DND-41 (cell line): ENCODE measurements at regions not wholly inside any gene's neighbourhood (a gene's known extent, or its start where the extent isn't known, plus 50 kb on each side); places are given as distances from the start of the nearest gene placed in this dataset.

Experiments used
- ATAC-seq: fragments of 200-7000 bp; cut with Tn5 transposase; 3 replicates; pipeline ENCODE4 v1.9.1; 2021; ENCODE audit warnings: low read depth; ENCODE audit not compliant: insufficient read depth
- DNase-seq: peaks from one replicate; pipeline ENCODE4 v3.0.0-alpha.2; 2020
- H2AFZ ChIP-seq: 2 replicates; pipeline ENCODE4 v1.6.0; 2012; ENCODE audit warnings: low read depth, low read length
- H3K27ac ChIP-seq: 2 replicates; pipeline ENCODE4 v1.5.1; 2012; ENCODE audit warnings: low read length, inconsistent platforms
- H3K27me3 ChIP-seq: fragments of 200-600 bp; sonication (generic); 2 replicates; pipeline ENCODE4 v1.6.0; 2012; ENCODE audit warnings: low read length, mild to moderate bottlenecking, inconsistent platforms; ENCODE audit not compliant: insufficient read depth, poor library complexity
- H3K36me3 ChIP-seq: 2 replicates; pipeline ENCODE4 v1.5.1; 2012; ENCODE audit warnings: low read length, inconsistent platforms; ENCODE audit not compliant: insufficient read depth
- H3K4me1 ChIP-seq: 2 replicates; pipeline ENCODE4 v1.5.1; 2012; ENCODE audit warnings: mild to moderate bottlenecking, low read length; ENCODE audit not compliant: insufficient read depth
- H3K4me2 ChIP-seq: 2 replicates; pipeline ENCODE4 v1.6.0; 2012; ENCODE audit warnings: mild to moderate bottlenecking, moderate library complexity, low read length, inconsistent platforms; ENCODE audit not compliant: insufficient read depth
- H3K4me3 ChIP-seq, 2 experiments: fragments of 200-600 bp in 1 of 2; shearing (Covaris generic) in 1 of 2; 2 replicates each; pipeline ENCODE4 v1.5.1; 2012 to 2016; ENCODE audit warnings: inconsistent platforms in 2 of 2, low read length in 2 of 2, mild to moderate bottlenecking in 2 of 2, low read depth in 1 of 2, moderate library complexity in 1 of 2
- H3K79me2 ChIP-seq: 2 replicates; pipeline ENCODE4 v1.6.0; 2012; ENCODE audit warnings: low read length, inconsistent platforms; ENCODE audit not compliant: insufficient read depth
- H3K9ac ChIP-seq: 2 replicates; pipeline ENCODE4 v1.6.0; 2012; ENCODE audit warnings: low read depth, mild to moderate bottlenecking, inconsistent platforms, low read length, moderate library complexity
- H3K9me3 ChIP-seq: 2 replicates; pipeline ENCODE4 v1.5.1; 2012; ENCODE audit warnings: low read length, moderate library complexity, mild to moderate bottlenecking, inconsistent platforms; ENCODE audit not compliant: insufficient read depth, severe bottlenecking
- H4K20me1 ChIP-seq: 2 replicates; pipeline ENCODE4 v1.6.0; 2012; ENCODE audit warnings: low read length; ENCODE audit not compliant: insufficient read depth
- CTCF ChIP-seq: IDR thresholded peaks from 2 replicates; pipeline ENCODE4 v1.5.1; 2012; ENCODE audit warnings: borderline replicate concordance, low read length, moderate library complexity, mild to moderate bottlenecking; ENCODE audit not compliant: poor library complexity, severe bottlenecking; ENCODE audit errors: extremely low read depth
- EZH2 ChIP-seq: IDR thresholded peaks from 3 replicates; pipeline ENCODE4 v1.6.1; 2012; ENCODE audit warnings: borderline replicate concordance, low read depth, mild to moderate bottlenecking, moderate library complexity, low read length, inconsistent platforms; ENCODE audit not compliant: severe bottlenecking

- ATAC-seq (no peak), DNase-seq (no peak)
- Histone ChIP-seq H4K20me1 (no peaks in the 10 kb centered on the region), H3K9me3 (no peaks in the 10 kb centered on the region), H3K4me3 (no peak overlapping the region), H3K79me2 (no peaks in the 10 kb centered on the region), H3K4me2 (no peak overlapping the region), H3K4me1 (no peaks in the 10 kb centered on the region), H3K27me3 (no peaks in the 10 kb centered on the region), H3K27ac (no peak overlapping the region), H3K36me3 (no peaks in the 10 kb centered on the region), H2AFZ (no peak overlapping the region), H3K9ac (no peak overlapping the region)
- no peak for TF ChIP-seq CTCF
- TF ChIP-seq EZH2 = no peak
These were observed 601.3 kb downstream of the SPRY1 start for GRCh38 chr4:123997776-123998449.

GRCh38 chr4:124000233-124000632, 603.6 kb downstream of the SPRY1 start:
- no peak overlapping the region for H2AFZ ChIP-seq
- no peak for TF ChIP-seq CTCF
- no peak overlapping the region for H3K27ac ChIP-seq
- H3K4me1 ChIP-seq = no peaks in the 10 kb centered on the region
- DNase-seq (no peak), ATAC-seq (no peak)
- no peak overlapping the region for H3K4me3 ChIP-seq
- no peaks in the 10 kb centered on the region for H3K9me3 ChIP-seq
- no peaks in the 10 kb centered on the region for H3K36me3 ChIP-seq
- no peak overlapping the region for H3K9ac ChIP-seq
- no peaks in the 10 kb centered on the region for H3K27me3 ChIP-seq
- no peaks in the 10 kb centered on the region for H3K79me2 ChIP-seq
- no peak overlapping the region for H3K4me2 ChIP-seq
- H4K20me1 ChIP-seq = no peaks in the 10 kb centered on the region

- H3K4me3 ChIP-seq = no peak overlapping the region
- ATAC-seq (no peak), DNase-seq (no peak)
- H3K27ac ChIP-seq = no peak overlapping the region
- TF ChIP-seq CTCF = no peak
- TF ChIP-seq EZH2 = no peak
- H3K27me3 ChIP-seq = no peaks in the 10 kb centered on the region
- no peaks in the 10 kb centered on the region for H3K79me2 ChIP-seq
- no peaks in the 10 kb centered on the region for H4K20me1 ChIP-seq
- H3K9ac ChIP-seq = no peak overlapping the region
- no peaks in the 10 kb centered on the region for H3K4me1 ChIP-seq
- H3K9me3 ChIP-seq = no peaks in the 10 kb centered on the region
- no peak overlapping the region for H3K4me2 ChIP-seq
- no peak overlapping the region for H2AFZ ChIP-seq
- no peaks in the 10 kb centered on the region for H3K36me3 ChIP-seq
These were observed 619.2 kb downstream of the SPRY1 start for GRCh38 chr4:124015766-124016165.

- H3K9ac ChIP-seq = no peak overlapping the region
- no peaks in the 10 kb centered on the region for H3K36me3 ChIP-seq
- H3K27ac ChIP-seq = no peak overlapping the region
- H2AFZ ChIP-seq = no peak overlapping the region
- DNase-seq = no peak
- no peaks in the 10 kb centered on the region for H3K79me2 ChIP-seq
- no peaks in the 10 kb centered on the region for H3K4me1 ChIP-seq
- no peak overlapping the region for H3K4me3 ChIP-seq
- no peak for ATAC-seq
- H4K20me1 ChIP-seq = no peaks in the 10 kb centered on the region
- no peaks in the 10 kb centered on the region for H3K27me3 ChIP-seq
- H3K9me3 ChIP-seq = no peaks in the 10 kb centered on the region
- no peak overlapping the region for H3K4me2 ChIP-seq
- no peak for TF ChIP-seq EZH2
These were observed 620.7 kb downstream of the SPRY1 start for GRCh38 chr4:124017185-124017785.
